K562 (cell line): ENCODE measurements at regions not wholly inside any gene's neighbourhood (a gene's known extent, or its start where the extent isn't known, plus 50 kb on each side); places are given as distances from the start of the nearest gene placed in this dataset.

Source experiments
- ATAC-seq: fragments of 200-7000 bp; cut with Tn5 transposase; 3 replicates; pipeline ENCODE4 v1.9.1; 2020; ENCODE audit warnings: moderate library complexity
- BruUV-seq: library from RNA; stranded (reverse); fragments of 400-500 nt; replicated peaks from 2 replicates; lab custom pipeline; 2021; lab: Mats Ljungman, UMichigan
- CTCF ChIA-PET: fragments of 300-600 bp; formaldehyde crosslinking; extraction: SDS; loops from one replicate; lab custom pipeline; 2021; ENCODE audit warnings: low intra/inter-chr PET ratio; lab: Yijun Ruan, JAX
- POLR2A ChIA-PET: fragments of 300-600, 350-650 bp; sonication (Branson Sonifier 250); formaldehyde crosslinking; extraction: SDS; loops from one replicate; lab custom pipeline; 2021; ENCODE audit warnings: antibody characterized with exemption, inconsistent platforms; lab: Yijun Ruan, JAX
- DNase-seq, 4 experiments: peaks; one replicate each; pipeline versions ENCODE4 v3.0.0 to v3.0.0-alpha.2; 2011 to 2018; ENCODE audit warnings: low spot score in 3 of 4, mixed read lengths in 3 of 4; ENCODE audit errors: extremely low read depth in 1 of 4
- FAIRE-seq: peaks from 2 replicates; lab custom pipeline; 2011; peaks lifted over from hg19 to GRCh38; lab: Jason Lieb, UNC
- H2AFZ ChIP-seq: 2 replicates; pipeline ENCODE4 v1.6.0; 2011; ENCODE audit warnings: low read depth, low read length, control low read depth, inconsistent platforms
- H3K27ac ChIP-seq: fragments of 200-600 bp; 3 replicates; pipeline ENCODE4 v1.8.0; 2011; ENCODE audit warnings: low read depth, mild to moderate bottlenecking, control low read depth, inconsistent platforms, low read length, moderate library complexity, mixed read lengths; ENCODE audit errors: extremely low read depth
- H3K27me3 ChIP-seq, 2 experiments: fragments of 300-600 bp in 1 of 2; 2 replicates in 1 of 2; 3 replicates in 1 of 2; pipeline versions ENCODE4 v1.6.0 to v1.8.0; 2011; ENCODE audit warnings: inconsistent platforms in 2 of 2, low read length in 2 of 2, mild to moderate bottlenecking in 1 of 2, mixed read lengths in 1 of 2, moderate library complexity in 1 of 2; ENCODE audit not compliant: control insufficient read depth in 2 of 2, insufficient read depth in 2 of 2
- H3K36me3 ChIP-seq: fragments of 300-600 bp; 3 replicates; pipeline ENCODE4 v1.8.0; 2011; ENCODE audit warnings: mild to moderate bottlenecking, low read length, inconsistent platforms; ENCODE audit not compliant: control insufficient read depth, insufficient read depth
- H3K4me1 ChIP-seq, 2 experiments: fragments of 200-600 bp in 1 of 2; replicated peaks in 1 of 2; 2 replicates in 1 of 2; 3 replicates in 1 of 2; pipeline versions ENCODE4 v1.5.1 to v1.8.0; 2011; ENCODE audit warnings: inconsistent platforms in 2 of 2, low read length in 2 of 2, mild to moderate bottlenecking in 1 of 2, mixed read lengths in 1 of 2, moderate library complexity in 1 of 2; ENCODE audit not compliant: control insufficient read depth in 2 of 2, insufficient read depth in 2 of 2
- H3K4me2 ChIP-seq: 2 replicates; pipeline ENCODE4 v1.6.1; 2011; ENCODE audit warnings: low read length, control low read depth, inconsistent platforms, mixed read lengths; ENCODE audit not compliant: insufficient read depth
- H3K4me3 ChIP-seq: fragments of 200-600 bp; sonication (generic), shearing (Covaris generic); 2 replicates; pipeline ENCODE4 v1.5.1; 2016; ENCODE audit warnings: control low read depth, inconsistent platforms
- H3K79me2 ChIP-seq: fragments of 200-600 bp; 3 replicates; pipeline ENCODE4 v1.8.0; 2011; ENCODE audit warnings: low read length, inconsistent platforms; ENCODE audit not compliant: control insufficient read depth, insufficient read depth
- H3K9ac ChIP-seq, 2 experiments: 2 replicates each; pipeline versions ENCODE4 v1.6.0 to v1.6.1; 2011; ENCODE audit warnings: low read depth in 2 of 2, low read length in 2 of 2, control low read depth in 1 of 2, inconsistent platforms in 1 of 2, mild to moderate bottlenecking in 1 of 2, mixed read lengths in 1 of 2; ENCODE audit not compliant: insufficient read depth in 1 of 2
- H3K9me1 ChIP-seq: one replicate; pipeline ENCODE4 v1.6.0; 2011; ENCODE audit warnings: inconsistent platforms, mild to moderate bottlenecking, low read length, moderate library complexity; ENCODE audit not compliant: control insufficient read depth, insufficient read depth
- H3K9me3 ChIP-seq: replicated peaks from 2 replicates; pipeline ENCODE4 v1.5.1; 2011; ENCODE audit warnings: low read depth, low read length, inconsistent platforms; ENCODE audit not compliant: control insufficient read depth, insufficient read depth
- H4K20me1 ChIP-seq: replicated peaks from 2 replicates; pipeline ENCODE4 v1.6.1; 2011; ENCODE audit warnings: low read length, inconsistent platforms, mixed read lengths; ENCODE audit not compliant: control insufficient read depth, insufficient read depth
- CTCFL ChIP-seq: IDR thresholded peaks from 2 replicates; pipeline ENCODE4 v1.6.1; 2011; ENCODE audit warnings: borderline replicate concordance, low read depth, mild to moderate bottlenecking, moderate library complexity, low read length; ENCODE audit not compliant: insufficient read depth, poor library complexity, severe bottlenecking
- FOSL1 ChIP-seq: fragments of 200-800 bp; sonication (Bioruptor generic); conservative IDR thresholded peaks from 2 replicates; pipeline ENCODE4 v1.6.1; 2016; ENCODE audit warnings: missing genetic modification characterization, missing compliant biosample characterization
- NR2C1 ChIP-seq, 2 experiments: fragments of 450-650 bp; IDR thresholded peaks; 2 replicates each; pipeline ENCODE4 v1.6.1; 2017; ENCODE audit warnings: mild to moderate bottlenecking in 2 of 2, antibody characterized with exemption in 1 of 2, inconsistent platforms in 1 of 2, missing compliant biosample characterization in 1 of 2, missing genetic modification characterization in 1 of 2
- RBM14 ChIP-seq: fragments of 200-400 bp; formaldehyde crosslinking; IDR thresholded peaks from 2 replicates; pipeline ENCODE4 v1.6.1; 2018; ENCODE audit warnings: low read depth, mild to moderate bottlenecking, low read length, moderate library complexity, borderline replicate concordance; ENCODE audit not compliant: insufficient read depth
- SAFB ChIP-seq: fragments of 200-400 bp; formaldehyde crosslinking; IDR thresholded peaks from 2 replicates; pipeline ENCODE4 v1.6.1; 2017; ENCODE audit warnings: low read depth, low read length, borderline replicate concordance
- SMAD3 ChIP-seq: fragments of 450-650 bp; formaldehyde crosslinking; conservative IDR thresholded peaks from 2 replicates; pipeline ENCODE4 v1.4.0; 2020; ENCODE audit warnings: mild to moderate bottlenecking
- TCF7L2 ChIP-seq: fragments of 150-350 bp; IDR thresholded peaks from 2 replicates; pipeline ENCODE4 v1.6.1; 2016; ENCODE audit warnings: low read depth, mild to moderate bottlenecking, low read length, moderate library complexity
- WGBS: fragments of 100-300 bp; shearing (Covaris generic); methylation state at CpG from one replicate; pipeline ENCODE4 v1.1.6; 2016; ENCODE audit warnings: low coverage, mixed read lengths; ENCODE audit not compliant: insufficient coverage; ENCODE audit errors: missing lambda C conversion rate; 5-methylcytosine and 5-hydroxymethylcytosine counted together
- in situ Hi-C: fragments of 300-500 bp; cut with MboI; formaldehyde crosslinking; loops from 4 replicates; pipeline ENCODE4 v1.15.0; 2018; ENCODE audit warnings: inconsistent platforms, mixed read lengths
- intact Hi-C: fragments of 100-400 bp; cut with micrococcal nuclease; formaldehyde crosslinking; loops from 2 replicates; pipeline ENCODE4 v1.14.2; 2022

GRCh38 chr9:106575823-106576222 is 287.1 kb upstream of the ZNF462 start:
- in situ Hi-C loops = no loop called here
- Histone ChIP-seq H3K4me2 (no peak overlapping the region), H3K9ac (no peak overlapping the region), H3K27ac (no peak overlapping the region), H3K9me3 (no peaks in the 10 kb centered on the region), H3K4me1 (no peaks in the 10 kb centered on the region), H2AFZ (no peak overlapping the region), H3K9me1 (no peaks in the 10 kb centered on the region), H3K36me3 (no peaks in the 10 kb centered on the region), H4K20me1 (no peaks in the 10 kb centered on the region), H3K4me3 (no peak overlapping the region), H3K27me3 (no peaks in the 10 kb centered on the region), H3K79me2 (no peaks in the 10 kb centered on the region)
- TF ChIP-seq FOSL1 (tag) = no peak
- WGBS = 0% methylated on average over 5 of the region's 5 CpGs
- no peak for FAIRE-seq
- ATAC-seq = no peak
- POLR2A ChIA-PET = no interaction called here
- DNase-seq = no peak
- intact Hi-C loops = no loop called here
- CTCF ChIA-PET = no interaction called here
- no TSS peak for BruUV-seq

DNA sequence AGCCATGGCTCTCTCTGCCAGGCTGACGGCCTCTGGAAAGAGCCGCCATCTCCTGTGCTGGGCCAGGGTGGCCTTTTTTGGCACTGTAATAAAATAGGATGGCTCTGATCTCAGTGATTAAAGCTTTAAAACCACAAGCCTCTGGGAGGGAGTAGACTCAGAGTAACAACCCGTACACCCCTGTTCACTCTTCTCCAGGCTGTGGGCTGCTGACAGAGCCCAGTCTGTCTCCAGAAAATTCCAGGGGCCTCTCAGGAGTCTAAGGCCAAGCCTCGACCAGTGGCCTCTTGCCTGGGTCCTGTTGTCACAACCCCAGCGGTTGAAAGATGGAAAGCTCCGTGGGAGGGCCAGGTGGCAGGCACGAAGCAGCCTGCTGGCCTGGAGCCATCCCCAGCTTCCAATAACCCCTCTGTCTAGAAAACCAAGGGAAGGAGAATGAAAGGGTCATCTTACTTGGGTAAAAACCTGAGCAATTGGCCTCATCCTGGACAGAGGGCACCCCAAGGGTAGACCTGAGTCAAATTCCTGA is 286.7 kb upstream of the ZNF462 start:
- H3K9me3 ChIP-seq = no peaks in the 10 kb centered on the region
- no peaks in the 10 kb centered on the region for H3K36me3 ChIP-seq
- ATAC-seq = no peak
- no peaks in the 10 kb centered on the region for H3K9me1 ChIP-seq
- intact Hi-C loops = no loop called here
- WGBS = 0% methylated on average over 7 of the region's 7 CpGs
- no peak for FAIRE-seq
- H4K20me1 ChIP-seq = no peaks in the 10 kb centered on the region
- H3K4me3 ChIP-seq = no peak overlapping the region
- H3K79me2 ChIP-seq = no peaks in the 10 kb centered on the region
- POLR2A ChIA-PET = no interaction called here
- H2AFZ ChIP-seq = no peak overlapping the region
- CTCF ChIA-PET = no interaction called here
- H3K27ac ChIP-seq = no peak overlapping the region
- in situ Hi-C loops = no loop called here
- no TSS peak for BruUV-seq
- no peak for DNase-seq
- no peak overlapping the region for H3K9ac ChIP-seq
- H3K4me1 ChIP-seq = no peaks in the 10 kb centered on the region
- no peaks in the 10 kb centered on the region for H3K27me3 ChIP-seq
- H3K4me2 ChIP-seq = no peak overlapping the region
- TF ChIP-seq RBM14 (no peak), CTCFL (no peak), NR2C1 (IDR thresholded peaks at IDR 0.05) (no peak), NR2C1 (tag; IDR thresholded peaks at IDR 0.05) (no peak), SAFB (no peak), TCF7L2 (no peak), SMAD3 (CRISPR knock-in tag) (no peak)
